Mesendoderm (in vitro differentiated cells): ENCODE measurements at regions not wholly inside any gene's neighbourhood (a gene's known extent, or its start where the extent isn't known, plus 50 kb on each side); places are given as distances from the start of the nearest gene placed in this dataset.
A peak's percentile ranks its signal among the peaks of the same experiment; 100 is the strongest.

Experiments
- DNase-seq: peaks from one replicate; pipeline ENCODE4 v3.0.0; 2013
- H2AK5ac ChIP-seq: 2 replicates; pipeline ENCODE4 v1.6.1; 2013; ENCODE audit warnings: low read length, inconsistent platforms
- H2BK120ac ChIP-seq: 2 replicates; pipeline ENCODE4 v1.6.1; 2013; ENCODE audit warnings: low read depth, mild to moderate bottlenecking, low read length, moderate library complexity, mixed read lengths
- H2BK15ac ChIP-seq: replicated peaks from 2 replicates; pipeline ENCODE4 v1.6.1; 2013; ENCODE audit warnings: low read depth, mild to moderate bottlenecking, moderate library complexity
- H2BK5ac ChIP-seq: 2 replicates; pipeline ENCODE4 v1.6.1; 2013; ENCODE audit warnings: low read length, inconsistent platforms
- H3K18ac ChIP-seq: 2 replicates; pipeline ENCODE4 v1.6.1; 2013; ENCODE audit warnings: mild to moderate bottlenecking, low read length, mixed read lengths
- H3K23ac ChIP-seq: one replicate; pipeline ENCODE4 v1.6.1; 2013; ENCODE audit warnings: low read length
- H3K27ac ChIP-seq: 2 replicates; pipeline ENCODE4 v1.5.1; 2013; ENCODE audit warnings: low read depth, mild to moderate bottlenecking, inconsistent platforms, low read length, moderate library complexity
- H3K27me3 ChIP-seq: 2 replicates; pipeline ENCODE4 v1.6.1; 2013; ENCODE audit warnings: low read length, control low read depth, mild to moderate bottlenecking, inconsistent platforms; ENCODE audit not compliant: insufficient read depth, poor library complexity
- H3K36me3 ChIP-seq: 2 replicates; pipeline ENCODE4 v1.6.1; 2013; ENCODE audit warnings: low read length, inconsistent platforms; ENCODE audit not compliant: control insufficient read depth, insufficient read depth
- H3K4ac ChIP-seq: one replicate; pipeline ENCODE4 v1.6.1; 2013; ENCODE audit warnings: low read depth, mild to moderate bottlenecking, low read length, moderate library complexity
- H3K4me1 ChIP-seq: 2 replicates; pipeline ENCODE4 v1.6.1; 2013; ENCODE audit warnings: low read depth, low read length, inconsistent platforms; ENCODE audit not compliant: control insufficient read depth
- H3K4me2 ChIP-seq: 2 replicates; pipeline ENCODE4 v1.6.1; 2013; ENCODE audit warnings: low read length
- H3K4me3 ChIP-seq: 2 replicates; pipeline ENCODE4 v1.5.1; 2013; ENCODE audit warnings: mild to moderate bottlenecking, low read length
- H3K56ac ChIP-seq: one replicate; pipeline ENCODE4 v1.6.1; 2013; ENCODE audit warnings: low read length
- H3K79me1 ChIP-seq: 2 replicates; pipeline ENCODE4 v1.6.1; 2013; ENCODE audit warnings: low read length, inconsistent platforms
- H3K79me2 ChIP-seq: 2 replicates; pipeline ENCODE4 v1.6.1; 2013; ENCODE audit warnings: mild to moderate bottlenecking, low read length; ENCODE audit not compliant: control insufficient read depth, insufficient read depth
- H3K9ac ChIP-seq: 2 replicates; pipeline ENCODE4 v1.6.1; 2013; ENCODE audit warnings: low read length, inconsistent platforms
- H4K5ac ChIP-seq: one replicate; pipeline ENCODE4 v1.6.1; 2013; ENCODE audit warnings: low read length
- H4K8ac ChIP-seq: one replicate; pipeline ENCODE4 v1.6.1; 2013; ENCODE audit warnings: low read depth, mild to moderate bottlenecking, control low read depth, low read length, moderate library complexity
- WGBS: extraction: QIAGEN DNeasy Blood & Tissue Kit; methylation state at CpG from one replicate; pipeline ENCODE4 v1.1.7; 2013; ENCODE audit warnings: low lambda C conversion rate, missing lambda C conversion rate; ENCODE audit not compliant: insufficient coverage; ENCODE audit errors: extremely low coverage; 5-methylcytosine and 5-hydroxymethylcytosine counted together

DNA sequence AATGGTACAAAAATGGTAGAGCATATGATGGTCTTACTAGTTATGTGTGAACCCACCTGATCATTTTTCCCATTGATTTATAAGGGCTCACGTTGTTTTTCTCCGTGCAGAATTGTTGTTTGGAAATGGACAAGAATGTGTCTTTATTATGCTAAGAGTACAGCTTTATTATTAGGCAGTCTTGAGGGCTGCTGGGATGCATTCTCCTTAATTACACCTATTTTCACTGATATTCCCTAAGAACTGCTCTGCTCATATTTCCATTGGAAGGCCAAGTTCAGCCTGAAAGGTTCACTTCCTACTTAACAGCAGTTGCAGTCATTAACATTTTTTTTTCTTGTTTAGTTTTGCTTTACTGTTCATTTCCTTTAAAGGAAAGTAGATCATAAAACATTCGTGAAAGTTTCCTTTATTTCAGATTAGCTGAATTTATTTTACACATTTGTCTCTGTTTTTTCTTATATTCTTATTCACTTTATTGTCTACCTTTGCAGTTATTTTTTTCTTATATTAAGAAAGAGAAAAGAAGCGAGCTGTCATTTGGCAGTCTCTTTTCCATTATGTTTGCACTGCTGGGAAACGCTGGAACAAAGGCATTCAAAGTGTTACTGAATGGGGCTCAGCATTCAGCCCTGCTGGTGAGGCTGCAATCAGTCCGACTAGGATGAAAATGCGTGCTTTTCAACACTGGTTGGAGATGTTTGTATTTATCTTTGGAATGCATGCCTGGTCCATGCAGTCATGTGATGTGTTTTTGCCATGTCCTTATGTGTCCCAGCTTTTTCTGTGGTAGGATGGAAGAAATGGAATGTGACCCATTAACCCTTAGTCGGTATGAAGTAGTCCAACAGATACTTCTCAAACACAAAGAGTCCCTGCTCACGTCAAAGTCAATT, 602.7 kb upstream of the ZNF608 start:
- Histone ChIP-seq H3K9ac (no peak overlapping the region), H3K23ac (no peak overlapping the region), H2BK5ac (no peak overlapping the region), H4K8ac (no peak overlapping the region), H3K36me3 (no peaks in the 10 kb centered on the region), H2AK5ac (no peak overlapping the region), H3K27ac (no peak overlapping the region), H3K4me1 (peaks cover 5% of the 10 kb centered on the region), H3K18ac (no peak overlapping the region), H3K56ac (no peak overlapping the region), H3K79me2 (no peaks in the 10 kb centered on the region), H3K4me3 (no peak overlapping the region), H2BK15ac (no peak overlapping the region), H3K79me1 (no peaks in the 10 kb centered on the region), H3K27me3 (no peaks in the 10 kb centered on the region), H4K5ac (no peak overlapping the region), H3K4me2 (no peak overlapping the region), H2BK120ac (no peak overlapping the region), H3K4ac (no peak overlapping the region)
- WGBS: no CpG with 5 or more reads among the region's 9 CpGs
- DNase-seq: peak; percentile 28

- Histone ChIP-seq H3K4me1 (no peaks in the 10 kb centered on the region), H2BK120ac (no peak overlapping the region), H3K79me2 (no peaks in the 10 kb centered on the region), H3K4ac (peak overlapping the region; percentile 5), H3K56ac (no peak overlapping the region), H3K27ac (no peak overlapping the region), H3K23ac (no peak overlapping the region), H2BK15ac (no peak overlapping the region), H3K9ac (no peak overlapping the region), H3K18ac (no peak overlapping the region), H3K4me2 (no peak overlapping the region), H3K27me3 (no peaks in the 10 kb centered on the region), H3K4me3 (no peak overlapping the region), H4K8ac (no peak overlapping the region), H3K79me1 (no peaks in the 10 kb centered on the region), H3K36me3 (no peaks in the 10 kb centered on the region), H2BK5ac (no peak overlapping the region), H2AK5ac (no peak overlapping the region), H4K5ac (no peak overlapping the region)
- no peak for DNase-seq
These were observed 611.2 kb upstream of the ZNF608 start for GRCh38 chr5:125357660-125358059.

DNA sequence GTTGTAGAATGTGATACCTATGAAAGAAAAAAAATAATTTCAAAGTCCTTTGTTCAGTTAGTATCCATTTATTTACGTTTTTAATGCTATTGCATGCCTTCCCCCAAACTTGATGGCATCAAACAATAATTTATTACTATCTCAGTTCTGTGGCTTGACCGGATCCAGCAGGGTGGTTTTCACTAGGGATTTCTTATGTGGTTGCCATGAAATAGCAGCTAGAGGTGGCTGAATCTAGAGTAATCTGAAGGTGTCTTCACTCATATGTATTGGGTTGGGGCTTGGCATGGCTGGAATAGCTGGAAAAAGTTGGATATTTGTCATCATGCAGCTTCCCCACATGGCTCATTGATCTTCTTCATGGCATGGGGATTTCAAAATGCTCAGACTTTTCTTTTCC, 619.3 kb upstream of the ZNF608 start:
- no peak overlapping the region for H3K4me3 ChIP-seq
- H3K27me3 ChIP-seq: no peaks in the 10 kb centered on the region
- no peak overlapping the region for H2AK5ac ChIP-seq
- no peaks in the 10 kb centered on the region for H3K79me1 ChIP-seq
- no peaks in the 10 kb centered on the region for H3K36me3 ChIP-seq
- H3K4me1 ChIP-seq: no peaks in the 10 kb centered on the region
- no peak overlapping the region for H2BK120ac ChIP-seq
- no peak overlapping the region for H3K18ac ChIP-seq
- no peak overlapping the region for H2BK5ac ChIP-seq
- H3K23ac ChIP-seq: no peak overlapping the region
- H3K4me2 ChIP-seq: no peak overlapping the region
- H4K5ac ChIP-seq: no peak overlapping the region
- no peak overlapping the region for H3K56ac ChIP-seq
- no CpG with 5 or more reads among the region's 2 CpGs for WGBS
- no peak overlapping the region for H2BK15ac ChIP-seq
- H3K79me2 ChIP-seq: no peaks in the 10 kb centered on the region
- no peak overlapping the region for H3K27ac ChIP-seq
- H3K9ac ChIP-seq: no peak overlapping the region
- DNase-seq: no peak
- H4K8ac ChIP-seq: no peak overlapping the region
- no peak overlapping the region for H3K4ac ChIP-seq

- Histone ChIP-seq H3K79me1 (no peaks in the 10 kb centered on the region), H3K79me2 (no peaks in the 10 kb centered on the region), H3K27me3 (no peaks in the 10 kb centered on the region), H3K4me1 (peaks cover under 1% of the 10 kb centered on the region), H3K23ac (no peak overlapping the region), H3K18ac (no peak overlapping the region), H3K9ac (no peak overlapping the region), H3K27ac (no peak overlapping the region), H3K56ac (no peak overlapping the region), H3K4ac (no peak overlapping the region), H2BK15ac (no peak overlapping the region), H3K4me3 (no peak overlapping the region), H2AK5ac (no peak overlapping the region), H4K5ac (no peak overlapping the region), H4K8ac (no peak overlapping the region), H3K4me2 (no peak overlapping the region), H2BK120ac (no peak overlapping the region), H2BK5ac (no peak overlapping the region), H3K36me3 (no peaks in the 10 kb centered on the region)
- DNase-seq: no peak
- no CpG with 5 or more reads among the region's 1 CpG for WGBS
These were observed 621.3 kb upstream of the ZNF608 start for GRCh38 chr5:125367702-125368101.

- no peaks in the 10 kb centered on the region for H3K36me3 ChIP-seq
- H3K4ac ChIP-seq: no peak overlapping the region
- no peak overlapping the region for H3K27ac ChIP-seq
- H3K18ac ChIP-seq: no peak overlapping the region
- no peak overlapping the region for H3K4me2 ChIP-seq
- H4K8ac ChIP-seq: no peak overlapping the region
- peaks cover 2% of the 10 kb centered on the region for H3K4me1 ChIP-seq
- no peaks in the 10 kb centered on the region for H3K27me3 ChIP-seq
- no peak overlapping the region for H3K9ac ChIP-seq
- H3K56ac ChIP-seq: no peak overlapping the region
- H3K4me3 ChIP-seq: no peak overlapping the region
- no peaks in the 10 kb centered on the region for H3K79me2 ChIP-seq
- no peak overlapping the region for H2BK15ac ChIP-seq
- H2AK5ac ChIP-seq: no peak overlapping the region
- no peak overlapping the region for H3K23ac ChIP-seq
- H4K5ac ChIP-seq: no peak overlapping the region
- H2BK120ac ChIP-seq: no peak overlapping the region
- no peak overlapping the region for H2BK5ac ChIP-seq
- no peak for DNase-seq
- no peaks in the 10 kb centered on the region for H3K79me1 ChIP-seq
These were observed 624.2 kb upstream of the ZNF608 start for GRCh38 chr5:125370461-125371205.
